Dermis blood vessel endothelial cell (primary cell): ENCODE measurements at regions not wholly inside any gene's neighbourhood (a gene's known extent, or its start where the extent isn't known, plus 50 kb on each side); places are given as distances from the start of the nearest gene placed in this dataset.

ENCODE experiments used
- DNase-seq: peaks from one replicate; pipeline ENCODE4 v3.0.0; 2010

DNA sequence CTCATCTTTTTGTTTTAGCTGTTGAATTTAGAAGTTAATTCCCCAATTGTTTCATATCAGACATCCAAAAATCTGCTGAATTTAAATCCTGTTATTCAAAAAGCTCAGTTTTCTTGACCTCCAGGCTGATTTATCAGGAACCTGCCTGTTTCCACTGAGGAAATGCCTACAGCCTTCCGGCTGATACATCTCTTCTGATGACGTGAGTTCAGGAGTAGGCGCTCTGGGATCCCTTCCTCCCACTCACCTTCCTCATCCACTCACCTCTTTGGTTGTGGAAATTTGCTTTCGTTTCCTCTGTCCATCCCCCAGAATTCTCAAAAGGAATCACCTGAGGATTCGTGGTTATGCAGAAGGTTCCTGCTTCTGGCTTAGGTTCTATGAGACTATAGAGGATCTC is 55.4 kb upstream of the ALDH1A3 start:
- peak; percentile 74 for DNase-seq

GRCh38 chr15:100829457-100829856 is 50.2 kb upstream of the ALDH1A3 start:
- no peak for DNase-seq
